SK-N-SH (cell line): ENCODE measurements at regions not wholly inside any gene's neighbourhood (a gene's known extent, or its start where the extent isn't known, plus 50 kb on each side); places are given as distances from the start of the nearest gene placed in this dataset.

Source experiments
- CTCF ChIA-PET: fragments of 300-600, 350-600 bp; formaldehyde crosslinking; extraction: SDS; loops from one replicate; lab custom pipeline; 2021; lab: Yijun Ruan, JAX
- POLR2A ChIA-PET: fragments of 350-600 bp; sonication (Branson Sonifier 250); formaldehyde crosslinking; extraction: SDS; loops from one replicate; lab custom pipeline; 2020; ENCODE audit warnings: antibody characterized with exemption, inconsistent platforms; lab: Yijun Ruan, JAX
- DNase-seq: peaks from one replicate; pipeline ENCODE4 v3.0.0; 2012
- H2AFZ ChIP-seq: fragments of 200-600 bp; sonication (generic); 2 replicates; pipeline ENCODE4 v1.8.1; 2016; ENCODE audit warnings: antibody characterized with exemption, mild to moderate bottlenecking, low read depth
- H3F3A ChIP-seq: fragments of 200-600 bp; sonication (generic); replicated peaks from 2 replicates; pipeline ENCODE3; 2016; ENCODE audit warnings: antibody characterized with exemption, mild to moderate bottlenecking; ENCODE audit not compliant: insufficient read depth
- H3K27ac ChIP-seq, 2 experiments: fragments of 200-500 bp in 1 of 2; fragments of 200-600 bp in 1 of 2; sonication (Bioruptor generic) in 1 of 2; sonication (generic), shearing (Covaris generic) in 1 of 2; 2 replicates each; pipeline versions ENCODE4 v1.5.1 to v1.6.1; 2014 to 2016; ENCODE audit warnings: low read depth in 2 of 2, inconsistent platforms in 1 of 2, low read length in 1 of 2, mild to moderate bottlenecking in 1 of 2, mixed read lengths in 1 of 2
- H3K27me3 ChIP-seq: fragments of 200-600 bp; sonication (generic), shearing (Covaris generic); 2 replicates; pipeline ENCODE4 v1.6.1; 2016; ENCODE audit warnings: mixed run types; ENCODE audit not compliant: insufficient read depth
- H3K36me3 ChIP-seq, 2 experiments: fragments of 200-500 bp in 1 of 2; fragments of 200-600 bp in 1 of 2; sonication (Bioruptor generic) in 1 of 2; sonication (generic) in 1 of 2; replicated peaks in 1 of 2; 2 replicates each; pipeline versions ENCODE3 to v1.5.1; 2014 to 2016; ENCODE audit warnings: low read length in 1 of 2, mild to moderate bottlenecking in 1 of 2; ENCODE audit not compliant: insufficient read depth in 2 of 2, control insufficient read depth in 1 of 2
- H3K4me1 ChIP-seq, 2 experiments: fragments of 200-500 bp in 1 of 2; fragments of 200-600 bp in 1 of 2; sonication (Bioruptor generic) in 1 of 2; sonication (generic), shearing (Covaris generic) in 1 of 2; 2 replicates each; pipeline versions ENCODE4 v1.5.1 to v1.6.1; 2014 to 2016; ENCODE audit warnings: low read depth in 1 of 2, low read length in 1 of 2, mixed run types in 1 of 2; ENCODE audit not compliant: insufficient read depth in 2 of 2, control insufficient read depth in 1 of 2
- H3K4me2 ChIP-seq: fragments of 200-600 bp; sonication (generic), shearing (Covaris generic); 2 replicates; pipeline ENCODE4 v1.6.1; 2017; ENCODE audit warnings: mixed run types
- H3K4me3 ChIP-seq, 2 experiments: fragments of 200-500 bp in 1 of 2; fragments of 200-600 bp in 1 of 2; sonication (Bioruptor generic) in 1 of 2; sonication (generic), shearing (Covaris generic) in 1 of 2; 2 replicates each; pipeline versions ENCODE4 v1.5.1 to v1.8.1; 2014 to 2016; ENCODE audit warnings: low read depth in 2 of 2, inconsistent platforms in 1 of 2, low read length in 1 of 2, mild to moderate bottlenecking in 1 of 2, mixed read lengths in 1 of 2, moderate library complexity in 1 of 2
- H3K79me2 ChIP-seq: fragments of 200-600 bp; sonication (generic); 2 replicates; pipeline ENCODE4 v1.8.1; 2017; ENCODE audit warnings: mild to moderate bottlenecking; ENCODE audit not compliant: insufficient read depth
- H3K9ac ChIP-seq: fragments of 200-600 bp; sonication (generic); 2 replicates; pipeline ENCODE4 v1.6.1; 2017; ENCODE audit warnings: mixed run types
- H3K9me2 ChIP-seq: fragments of 200-600 bp; sonication (generic); 2 replicates; pipeline ENCODE4 v1.6.1; 2017; ENCODE audit warnings: mixed run types
- H3K9me3 ChIP-seq: fragments of 200-600 bp; sonication (generic); 2 replicates; pipeline ENCODE4 v1.6.1; 2017; ENCODE audit warnings: mixed run types, mild to moderate bottlenecking, moderate library complexity
- H4K20me1 ChIP-seq: fragments of 200-600 bp; sonication (generic); 2 replicates; pipeline ENCODE4 v1.6.1; 2017; ENCODE audit warnings: mild to moderate bottlenecking, mixed run types; ENCODE audit not compliant: insufficient read depth
- EP300 ChIP-seq, 2 experiments: IDR thresholded peaks; 2 replicates each; pipeline versions ENCODE4 v1.4.0 to v1.6.1; 2012; ENCODE audit warnings: borderline replicate concordance in 1 of 2, low read depth in 1 of 2, low read length in 1 of 2
- EZH2phosphoT487 ChIP-seq: fragments of 200-600 bp; sonication (generic); IDR thresholded peaks from 2 replicates; pipeline ENCODE4 v1.6.1; 2017; ENCODE audit warnings: low read depth, mixed run types, mild to moderate bottlenecking, antibody characterized with exemption, moderate library complexity, borderline replicate concordance
- FOXJ3 ChIP-seq: sonication (generic); formaldehyde crosslinking; IDR thresholded peaks from 2 replicates; pipeline ENCODE4 v1.5.1; 2020; ENCODE audit warnings: mild to moderate bottlenecking, missing genetic modification reagents
- GABPA ChIP-seq: IDR thresholded peaks from 2 replicates; pipeline ENCODE4 v1.4.0; 2012; ENCODE audit warnings: low read depth, mild to moderate bottlenecking
- JUND ChIP-seq: IDR thresholded peaks from 2 replicates; pipeline ENCODE4 v1.4.0; 2012
- MXI1 ChIP-seq: IDR thresholded peaks from 2 replicates; pipeline ENCODE4 v1.6.1; 2012; ENCODE audit warnings: mild to moderate bottlenecking, low read depth, low read length, improper control_type of control experiment
- NRF1 ChIP-seq: IDR thresholded peaks from 2 replicates; pipeline ENCODE4 v1.6.1; 2012; ENCODE audit warnings: low read depth, mild to moderate bottlenecking, low read length
- PBX3 ChIP-seq: IDR thresholded peaks from 2 replicates; pipeline ENCODE4; 2012
- RCOR1 ChIP-seq: fragments of 150-350 bp; IDR thresholded peaks from 2 replicates; pipeline ENCODE4 v1.6.1; 2017; ENCODE audit warnings: antibody characterized with exemption, low read length
- RFX5 ChIP-seq: IDR thresholded peaks from 2 replicates; pipeline ENCODE4 v1.6.1; 2012; ENCODE audit warnings: mild to moderate bottlenecking, improper control_type of control experiment, low read length
- RXRA ChIP-seq: IDR thresholded peaks from 2 replicates; pipeline ENCODE4 v1.4.0; 2012; ENCODE audit warnings: low read depth, mild to moderate bottlenecking, borderline replicate concordance
- SIN3A ChIP-seq: IDR thresholded peaks from 2 replicates; pipeline ENCODE4 v1.6.1; 2012; ENCODE audit warnings: low read depth, mild to moderate bottlenecking, low read length, moderate library complexity, borderline replicate concordance
- TCF12 ChIP-seq: IDR thresholded peaks from 2 replicates; pipeline ENCODE4 v1.4.0; 2012
- YY1 ChIP-seq: IDR thresholded peaks from 2 replicates; pipeline ENCODE4 v1.4.0; 2012; ENCODE audit warnings: low read depth, mild to moderate bottlenecking
- WGBS: methylation state at CpG from one replicate; pipeline ENCODE4 v1.1.6; 2017; ENCODE audit warnings: low lambda C conversion rate; 5-methylcytosine and 5-hydroxymethylcytosine counted together
- TF ChIP-seq, protein P1 (sequence below): IDR thresholded peaks from 2 replicates; pipeline ENCODE4 v1.4.0; 2012; ENCODE audit warnings: low read depth

DNA sequence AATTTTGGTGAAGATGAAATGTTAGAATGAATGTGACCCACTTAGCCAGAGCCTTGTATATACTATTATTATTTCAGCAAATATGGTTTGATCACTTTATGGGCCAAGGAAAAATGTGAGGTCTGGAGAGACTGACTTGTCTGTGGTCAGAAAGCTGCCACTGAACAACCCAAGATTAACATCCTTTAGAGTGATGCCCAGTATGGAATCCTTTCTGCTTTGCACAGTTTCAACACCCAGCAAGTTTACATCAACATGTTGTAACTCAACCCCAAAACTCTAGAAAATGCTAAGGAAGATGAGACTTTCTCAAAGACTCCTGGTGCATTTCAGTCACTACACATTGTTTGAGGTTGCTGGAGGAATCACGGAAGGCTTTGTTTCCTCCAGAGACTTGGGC lies 107.7 kb downstream of the SNX19 start:
- Histone ChIP-seq H3K36me3 (no peaks in the 10 kb centered on the region), H3F3A (no peaks in the 10 kb centered on the region), H3K9me2 (no peaks in the 10 kb centered on the region), H3K9me3 (no peaks in the 10 kb centered on the region), H3K4me3 (no peak overlapping the region), H4K20me1 (no peaks in the 10 kb centered on the region), H2AFZ (no peak overlapping the region), H3K4me2 (no peak overlapping the region), H3K27ac (no peak overlapping the region), H3K4me1 (no peaks in the 10 kb centered on the region), H3K27me3 (no peaks in the 10 kb centered on the region), H3K9ac (no peak overlapping the region), H3K79me2 (no peaks in the 10 kb centered on the region)
- ChIA-PET POLR2A (no interaction called here), CTCF (no interaction called here)
- DNase-seq: no peak
- WGBS: 92% methylated on average over 1 of the region's 1 CpG
- TF ChIP-seq EZH2phosphoT487 (no peak), RCOR1 (no peak), JUND (no peak), FOXJ3 (no peak), TCF12 (no peak), GABPA (no peak), PBX3 (no peak), NRF1 (no peak), SIN3A (no peak)
- TF ChIP-seq, protein P1, sequence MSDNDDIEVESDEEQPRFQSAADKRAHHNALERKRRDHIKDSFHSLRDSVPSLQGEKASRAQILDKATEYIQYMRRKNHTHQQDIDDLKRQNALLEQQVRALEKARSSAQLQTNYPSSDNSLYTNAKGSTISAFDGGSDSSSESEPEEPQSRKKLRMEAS: no peak

DNA sequence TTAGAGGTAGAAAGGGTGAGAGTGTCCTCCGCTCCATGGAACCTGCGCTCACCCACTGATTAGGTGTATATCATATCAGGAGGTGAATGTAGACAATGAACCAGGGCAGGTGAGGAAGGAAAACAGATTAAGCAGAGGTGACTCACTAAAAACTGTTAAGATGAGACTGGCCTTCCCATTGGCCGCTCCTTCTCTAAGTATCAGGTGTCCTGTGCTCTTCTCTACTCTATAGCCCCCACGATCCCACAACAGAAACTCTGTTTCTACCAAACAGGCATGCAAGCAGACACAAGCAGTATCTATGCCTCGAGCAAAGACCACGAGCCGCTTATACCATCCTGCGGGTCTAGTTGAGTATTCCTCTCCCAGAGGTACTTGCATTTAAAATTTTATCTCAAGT lies 103.1 kb downstream of the SNX19 start:
- Histone ChIP-seq H3K9ac (no peak overlapping the region), H3K4me2 (no peak overlapping the region), H3K4me3 (no peak overlapping the region), H4K20me1 (no peaks in the 10 kb centered on the region), H3K27ac (no peak overlapping the region)
- no peak for DNase-seq
- 90% methylated on average over 8 of the region's 8 CpGs for WGBS
- TF ChIP-seq MXI1 (no peak), JUND (no peak), GABPA (no peak), EP300 (IDR thresholded peaks at IDR 0.05; ENCODE audit: borderline replicate concordance in 1 of 2, low read depth in 1 of 2, low read length in 1 of 2) (no peak)
- TF ChIP-seq, all 33 proteins: peak for 0
- H3K36me3 ChIP-seq: no peaks in the 10 kb centered on the region
- no peaks in the 10 kb centered on the region for H3K9me2 ChIP-seq
- POLR2A ChIA-PET: no interaction called here
- H3K79me2 ChIP-seq: no peaks in the 10 kb centered on the region
- no peaks in the 10 kb centered on the region for H3K9me3 ChIP-seq
- CTCF ChIA-PET: interaction anchor here (1.5 kb wide), 1 partner anchor 49 kb away, joined by 5 read pairs; no protein-coding TSS in a partner anchor
- no peaks in the 10 kb centered on the region for H3K27me3 ChIP-seq
- H2AFZ ChIP-seq: no peak overlapping the region
- no peaks in the 10 kb centered on the region for H3F3A ChIP-seq
- H3K4me1 ChIP-seq: no peaks in the 10 kb centered on the region; a peak in 1 of 4 replicates

DNA sequence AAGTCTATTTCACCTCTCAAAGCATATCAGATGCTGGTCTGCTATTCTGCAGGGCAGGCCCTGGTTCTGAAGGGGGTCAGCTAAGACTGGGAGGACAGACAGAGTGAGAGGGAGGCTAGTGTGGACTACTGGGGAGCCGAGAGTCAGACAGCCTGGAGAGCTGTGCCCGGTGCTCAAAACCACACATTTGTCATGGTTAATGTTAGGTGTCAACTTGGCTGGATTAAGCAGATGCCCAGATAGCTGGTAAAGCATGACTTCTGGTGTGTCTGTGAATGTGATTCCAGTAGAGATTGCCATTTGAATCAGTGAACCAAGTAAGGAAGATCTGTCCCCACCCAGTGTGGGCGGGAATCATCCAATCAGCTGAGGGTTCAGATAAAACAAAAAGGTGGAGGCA lies 102.6 kb downstream of the SNX19 start:
- Histone ChIP-seq H3K36me3 (no peaks in the 10 kb centered on the region), H3K9me2 (no peaks in the 10 kb centered on the region), H3K4me3 (no peak overlapping the region), H2AFZ (no peak overlapping the region), H3K9me3 (no peaks in the 10 kb centered on the region), H3K9ac (no peak overlapping the region), H3K27me3 (no peaks in the 10 kb centered on the region), H4K20me1 (no peaks in the 10 kb centered on the region), H3K79me2 (no peaks in the 10 kb centered on the region), H3K27ac (no peak overlapping the region), H3F3A (no peaks in the 10 kb centered on the region), H3K4me1 (no peaks in the 10 kb centered on the region; a peak in 1 of 4 replicates), H3K4me2 (no peak overlapping the region)
- TF ChIP-seq RFX5: no peak
- no peak for TF ChIP-seq GABPA
- TF ChIP-seq NRF1: no peak
- no peak for TF ChIP-seq YY1
- TF ChIP-seq EP300 (IDR thresholded peaks at IDR 0.05; ENCODE audit: borderline replicate concordance in 1 of 2, low read depth in 1 of 2, low read length in 1 of 2): no peak
- TF ChIP-seq RXRA: no peak
- TF ChIP-seq EZH2phosphoT487: no peak
- 28% methylated on average over 3 of the region's 3 CpGs for WGBS
- POLR2A ChIA-PET: interaction anchor here (0.7 kb wide), 1 partner anchor 39 kb away, joined by 3 read pairs; no protein-coding TSS in a partner anchor
- CTCF ChIA-PET: interaction anchor here (1.5 to 1.8 kb wide), 2 partner anchors 48 to 379 kb away, joined by 5 read pairs; no protein-coding TSS in a partner anchor
- DNase-seq: no peak
